GM21576 (cell line): ENCODE measurements at regions not wholly inside any gene's neighbourhood (a gene's known extent, or its start where the extent isn't known, plus 50 kb on each side); places are given as distances from the start of the nearest gene placed in this dataset.

ENCODE experiments used
- ATAC-seq: cut with Tn5 transposase; IDR thresholded peaks from one replicate; pipeline ENCODE4 v1.9.1; 2021; ENCODE audit warnings: mild to moderate bottlenecking, moderate library complexity; ENCODE audit not compliant: unreplicated experiment

DNA sequence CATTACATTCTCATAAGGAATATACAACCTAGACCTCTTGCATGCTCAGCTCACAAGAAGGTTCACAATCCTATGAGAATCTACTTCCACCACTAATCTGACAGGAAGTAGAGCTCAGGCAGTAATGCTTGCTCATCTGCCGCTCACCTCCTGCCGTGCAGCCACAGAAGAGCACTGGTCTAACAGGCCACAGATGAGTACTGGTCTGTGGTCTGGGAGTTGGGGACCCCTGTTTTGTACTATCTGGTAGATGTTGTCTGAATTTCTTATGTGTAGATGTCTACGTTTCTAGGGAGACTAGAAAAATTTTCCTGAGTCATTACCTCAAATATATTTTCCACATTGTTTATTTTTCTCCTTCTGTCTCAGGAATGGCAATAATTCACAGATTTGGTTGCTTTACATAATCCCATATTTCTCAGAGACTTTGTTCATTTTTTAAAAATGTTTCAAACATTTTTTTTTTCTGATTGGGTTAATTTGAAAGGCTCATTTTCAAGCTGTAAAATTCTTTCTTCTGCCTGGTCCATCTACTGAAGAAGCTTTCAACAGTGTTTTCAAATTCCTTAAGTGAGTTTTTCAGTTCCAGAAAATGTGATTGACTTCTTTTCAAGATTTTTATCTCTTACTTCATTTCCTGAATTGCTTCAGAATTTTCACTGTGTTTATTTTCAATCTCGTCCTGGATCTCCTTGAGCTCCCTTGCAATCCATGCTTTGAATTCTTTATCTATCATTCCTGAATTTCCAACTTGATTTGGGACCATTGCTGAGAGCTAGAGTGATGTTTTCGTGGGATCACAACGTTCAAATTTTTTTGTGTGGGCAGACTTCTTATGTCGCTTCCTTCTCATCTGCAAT, 1322.2 kb downstream of the PCDH9 start:
- ATAC-seq: no peak

GRCh38 chr13:65901723-65902122, 1328.4 kb downstream of the PCDH9 start:
- no peak for ATAC-seq

DNA sequence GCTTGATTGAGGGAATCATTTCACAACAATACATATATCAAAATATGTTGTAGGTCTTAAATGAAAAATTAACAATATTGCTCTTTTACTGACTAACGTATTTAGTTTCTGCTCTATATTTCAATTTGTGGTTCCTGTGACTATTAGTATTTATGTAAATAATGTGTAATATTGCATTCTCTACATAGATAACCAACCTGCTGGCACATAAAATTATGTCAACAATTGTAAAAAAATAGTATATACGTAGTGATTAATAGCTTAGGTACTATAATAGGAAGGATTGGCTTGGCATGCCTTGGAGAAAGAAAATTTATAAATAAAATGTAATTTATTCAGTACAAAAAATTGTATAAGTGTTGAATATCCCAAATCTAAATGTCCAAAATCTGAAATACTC, 1336.1 kb downstream of the PCDH9 start:
- no peak for ATAC-seq

DNA sequence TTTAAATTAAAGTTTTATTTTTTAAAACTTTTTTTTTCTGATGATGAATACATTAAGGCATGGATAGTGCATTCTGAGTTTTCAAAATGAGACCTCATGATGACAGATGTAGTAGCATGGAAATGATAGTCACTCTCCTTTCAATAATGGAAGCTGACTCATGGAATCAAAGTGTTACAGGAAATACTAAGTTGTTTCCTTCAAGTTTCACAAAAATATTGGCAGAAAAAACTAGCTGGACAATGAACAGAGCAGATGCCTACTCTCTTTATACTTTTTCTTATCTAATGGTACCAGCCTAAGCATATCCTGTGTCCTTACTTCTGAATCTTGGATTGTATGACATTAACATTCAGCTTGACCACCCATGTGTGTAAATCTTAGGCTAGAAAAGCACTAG, 1337.3 kb downstream of the PCDH9 start:
- no peak for ATAC-seq

DNA sequence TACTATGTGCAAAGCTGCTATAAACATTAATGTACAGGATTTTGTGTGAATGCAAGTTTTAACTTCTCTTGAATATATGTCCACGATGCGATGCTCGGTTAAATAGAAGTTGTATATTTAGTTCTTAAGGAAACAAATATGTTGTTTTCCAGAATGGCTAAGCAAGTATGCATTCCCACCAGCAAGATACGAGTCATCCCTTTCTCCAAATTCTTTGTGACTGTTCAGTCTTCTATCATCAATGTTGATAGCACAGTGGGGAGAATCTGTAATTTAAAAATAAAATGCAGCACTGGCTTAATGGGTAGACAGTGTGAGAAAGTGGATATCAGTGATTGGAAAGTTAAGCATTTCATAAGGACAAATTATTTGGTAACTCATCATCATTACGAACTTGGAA, 1340.8 kb downstream of the PCDH9 start:
- no peak for ATAC-seq

DNA sequence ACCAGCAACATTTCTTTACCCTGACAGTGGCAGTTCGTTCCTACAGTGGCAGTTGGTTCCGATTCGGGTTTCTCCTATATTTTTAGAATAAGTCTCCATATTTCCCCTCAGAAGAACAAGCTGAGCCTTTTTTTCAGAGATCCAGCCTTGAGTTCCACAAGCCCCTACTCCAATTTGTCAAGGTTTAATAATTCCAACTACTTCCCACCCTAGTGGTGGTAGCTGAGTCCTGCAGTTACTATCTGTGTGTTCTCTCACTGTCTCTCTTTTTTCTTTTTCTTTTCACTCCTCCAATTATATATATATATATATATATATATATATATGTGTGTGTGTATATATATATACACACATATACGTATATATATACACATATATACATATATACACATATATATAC, 1347.3 kb downstream of the PCDH9 start:
- no peak for ATAC-seq

- no peak for ATAC-seq
Observed at GRCh38 chr13:65881561-65882155, 1348.5 kb downstream of the PCDH9 start.

GRCh38 chr13:65875031-65875430, 1355.1 kb downstream of the PCDH9 start:
- no peak for ATAC-seq

GRCh38 chr13:65872448-65872847, 1357.7 kb downstream of the PCDH9 start:
- no peak for ATAC-seq

DNA sequence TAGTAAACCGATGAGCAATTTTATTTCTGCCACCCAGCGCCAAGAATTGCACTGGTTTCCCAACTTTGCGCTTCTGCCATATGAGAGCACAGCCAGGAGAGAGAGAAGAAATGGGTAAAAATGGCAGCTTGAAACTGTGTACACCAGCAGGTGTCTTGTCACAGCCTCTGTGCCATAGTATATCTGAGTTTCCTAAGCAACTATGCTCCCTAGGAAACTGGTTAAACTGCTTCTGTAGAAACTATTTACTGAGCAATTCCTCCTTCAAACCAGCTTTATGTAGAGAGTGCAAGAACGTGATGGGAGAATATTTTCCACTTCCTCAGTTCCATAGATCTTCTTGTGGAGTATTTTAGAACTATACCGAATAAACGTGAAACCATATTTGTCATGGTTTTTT, 1361.3 kb downstream of the PCDH9 start:
- no peak for ATAC-seq

GRCh38 chr13:65868099-65868498, 1362.0 kb downstream of the PCDH9 start:
- ATAC-seq: no peak

DNA sequence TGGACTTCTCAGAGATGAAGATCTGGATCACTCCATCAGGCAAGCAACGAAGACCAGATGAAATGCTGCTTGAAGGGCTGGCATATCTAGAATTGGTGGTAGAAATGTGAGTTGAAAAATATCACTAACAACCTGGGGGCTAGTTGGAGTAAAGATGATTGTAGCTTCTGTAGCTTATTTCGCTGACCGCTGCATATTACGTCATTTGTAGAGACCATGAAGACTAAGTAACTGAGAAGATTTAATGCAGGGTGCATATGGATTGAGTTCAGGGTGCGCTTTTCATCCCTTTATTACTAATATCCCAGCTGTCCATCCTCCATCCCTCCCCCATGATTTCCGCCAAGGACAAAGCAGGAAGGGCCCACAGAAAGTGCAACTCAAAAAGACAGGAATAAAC, 1364.0 kb downstream of the PCDH9 start:
- no peak for ATAC-seq

DNA sequence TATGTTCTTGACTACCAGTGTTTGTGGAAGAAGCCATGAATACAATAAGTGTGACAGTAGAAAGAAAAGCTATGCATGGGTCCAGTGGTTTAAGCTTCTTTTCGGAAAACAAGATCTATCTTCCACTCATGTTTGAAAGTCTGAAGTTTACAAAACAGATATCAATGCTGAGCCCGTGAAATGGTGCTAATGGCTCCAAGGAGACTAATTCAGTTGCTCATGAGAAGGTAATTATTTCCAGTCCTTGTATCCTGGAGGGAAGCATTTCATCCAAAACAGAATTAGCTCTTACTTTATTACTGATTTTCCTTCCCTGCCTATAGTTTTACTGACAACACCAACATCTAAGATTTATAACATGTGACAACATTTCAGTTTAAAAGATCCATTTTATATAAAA, 1364.9 kb downstream of the PCDH9 start:
- ATAC-seq: no peak

DNA sequence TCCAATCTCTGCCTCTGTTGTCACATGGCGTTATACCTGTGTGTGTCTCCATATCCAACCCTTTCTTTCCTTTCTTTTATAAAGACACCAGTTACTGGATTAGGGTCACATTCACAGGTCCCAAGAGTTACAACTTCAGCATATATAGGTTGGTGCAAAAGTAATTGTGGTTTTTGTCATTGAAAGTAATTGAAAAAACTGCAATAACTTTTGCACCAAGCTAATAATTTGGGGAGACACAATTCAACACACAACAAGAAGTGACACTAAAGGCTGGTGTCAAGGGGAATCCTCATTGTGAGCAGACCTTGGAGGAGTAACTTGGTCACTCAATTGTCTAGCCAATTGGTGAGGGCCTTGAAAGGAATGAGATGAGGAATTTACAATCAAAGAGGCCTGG, 1366.1 kb downstream of the PCDH9 start:
- ATAC-seq: no peak

GRCh38 chr13:65860306-65860705, 1369.8 kb downstream of the PCDH9 start:
- no peak for ATAC-seq

GRCh38 chr13:65857942-65858565, 1372.1 kb downstream of the PCDH9 start:
- no peak for ATAC-seq

- no peak for ATAC-seq
Observed at GRCh38 chr13:65856431-65856830, 1373.7 kb downstream of the PCDH9 start.

GRCh38 chr13:65855242-65855805, 1374.8 kb downstream of the PCDH9 start:
- ATAC-seq: no peak

DNA sequence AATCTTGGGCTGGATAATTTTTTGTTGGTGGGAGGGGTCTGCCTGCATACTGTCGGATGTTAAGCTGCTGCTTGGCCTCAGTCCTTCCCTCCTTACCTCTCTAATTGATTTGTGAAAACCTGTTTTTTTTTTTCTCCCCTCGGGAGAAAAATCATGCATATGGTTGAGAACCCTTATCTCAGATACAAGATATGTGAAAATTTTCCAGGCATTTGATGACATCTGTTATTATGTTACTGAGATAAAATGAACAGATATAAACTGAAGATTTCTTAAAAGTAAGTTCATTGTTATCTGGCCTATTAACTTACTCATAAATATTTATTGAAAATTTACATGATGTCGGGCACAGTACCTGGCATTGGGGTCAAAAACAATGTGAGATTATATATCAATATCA, 1375.7 kb downstream of the PCDH9 start:
- no peak for ATAC-seq

DNA sequence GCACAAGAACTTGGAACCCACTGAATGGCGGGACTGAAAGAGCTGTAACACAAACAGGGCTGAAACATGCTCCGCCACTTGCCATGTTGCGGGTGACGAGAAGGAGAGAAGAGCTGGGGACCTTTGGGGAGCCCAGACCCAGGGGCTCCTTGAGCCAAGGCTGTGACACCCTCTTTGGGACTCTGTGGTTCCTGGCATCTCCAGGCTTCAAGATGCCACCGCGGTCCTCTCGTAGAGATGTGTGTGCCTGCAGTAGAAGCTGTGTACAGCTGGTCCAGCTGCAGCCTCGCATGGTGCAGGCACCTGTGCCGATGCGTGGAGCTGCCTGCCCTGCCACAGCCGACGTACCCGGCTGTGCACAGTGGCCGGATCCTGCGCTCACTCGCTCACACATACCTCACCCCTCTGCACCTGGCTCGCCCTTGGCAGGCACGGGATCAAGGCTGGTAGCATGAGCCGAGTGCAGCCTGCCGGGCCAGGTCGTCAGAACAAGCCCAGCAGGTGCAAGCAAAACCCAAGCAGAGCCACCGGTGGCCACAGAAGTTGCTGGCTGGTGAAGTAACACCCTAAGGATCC, 1385.8 kb downstream of the PCDH9 start:
- no peak for ATAC-seq

- no peak for ATAC-seq
Observed at GRCh38 chr13:65843314-65843731, 1386.8 kb downstream of the PCDH9 start.
